Activated CD4-positive, alpha-beta T cell treated with anti-CD3 and anti-CD28 coated beads, Interleukin-2, amount 50 U/mL, for 4 hours (primary cell): ENCODE measurements at regions not wholly inside any gene's neighbourhood (a gene's known extent, or its start where the extent isn't known, plus 50 kb on each side); places are given as distances from the start of the nearest gene placed in this dataset.

Experiments used
- DNase-seq, 2 experiments: peaks; one replicate each; pipeline ENCODE4 v3.0.0-alpha.2; 2020

DNA sequence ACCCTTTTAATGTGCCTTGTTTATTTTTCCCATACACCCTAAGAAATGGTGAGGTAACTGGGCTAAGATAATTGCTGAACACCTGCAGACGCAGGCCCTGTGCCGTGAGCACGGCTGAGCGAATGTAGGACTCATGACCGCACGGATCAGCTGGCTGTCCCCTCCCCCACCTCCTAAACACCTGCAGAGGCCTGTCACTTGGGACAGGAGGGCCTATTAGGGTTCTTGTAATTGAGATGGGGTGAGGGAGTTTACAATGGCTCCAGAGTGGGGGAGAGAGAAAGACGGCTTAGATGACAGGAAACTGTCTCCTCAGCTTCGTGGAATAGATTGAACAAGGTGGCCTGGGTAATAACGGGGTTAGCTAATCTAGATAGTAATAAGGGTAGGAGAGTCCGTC, 291.7 kb upstream of the HABP2 start:
- no peak for DNase-seq

DNA sequence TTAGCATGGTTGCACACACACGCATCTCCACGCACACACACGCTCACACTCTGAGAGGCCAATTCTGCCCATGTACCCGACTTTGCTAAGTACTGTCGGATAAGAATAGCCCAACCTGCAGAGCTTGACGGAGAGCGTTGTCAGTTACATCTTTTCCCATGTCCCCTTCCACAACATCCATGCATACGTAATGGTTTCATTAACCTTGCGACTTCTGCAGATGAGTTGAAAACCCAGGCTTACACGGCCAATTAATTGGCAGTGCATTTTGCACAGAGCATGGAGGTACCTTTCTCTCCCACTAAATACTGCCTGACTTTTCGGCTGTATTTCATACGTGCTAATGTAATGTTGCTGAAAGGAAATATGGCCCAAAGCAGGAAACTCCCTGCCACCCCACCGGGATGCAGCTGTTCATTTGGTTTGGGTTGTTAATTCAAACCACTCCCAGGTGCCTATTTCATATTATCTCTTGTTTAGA, 291.2 kb upstream of the HABP2 start:
- DNase-seq, result no peak

DNA sequence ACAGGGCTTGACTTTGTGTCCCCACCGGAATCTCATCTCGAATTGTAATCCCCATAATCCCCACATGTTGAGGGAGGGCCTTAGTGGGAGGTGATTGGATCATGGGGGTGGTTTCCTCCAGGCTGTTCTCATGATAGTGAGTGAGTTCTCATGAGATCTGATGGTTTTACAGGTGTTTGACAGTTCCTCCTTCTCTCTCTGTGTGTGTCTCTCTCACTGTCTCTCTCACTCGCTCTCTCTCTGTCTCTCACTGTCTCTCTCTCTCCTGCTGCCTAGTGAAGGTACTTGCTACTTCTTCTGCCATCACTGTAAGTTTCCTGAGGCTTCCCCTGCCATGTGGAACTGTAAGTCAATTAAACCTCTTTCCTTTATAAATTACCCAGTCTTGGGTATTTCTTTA, 289.8 kb upstream of the HABP2 start:
- no peak for DNase-seq

GRCh38 chr10:113264333-113265131, 288.3 kb upstream of the HABP2 start:
- no peak for DNase-seq

- DNase-seq, result no peak
Observed at GRCh38 chr10:113266147-113266546, 286.7 kb upstream of the HABP2 start.

GRCh38 chr10:113267619-113268562, 285.0 kb upstream of the HABP2 start:
- no peak for DNase-seq

DNA sequence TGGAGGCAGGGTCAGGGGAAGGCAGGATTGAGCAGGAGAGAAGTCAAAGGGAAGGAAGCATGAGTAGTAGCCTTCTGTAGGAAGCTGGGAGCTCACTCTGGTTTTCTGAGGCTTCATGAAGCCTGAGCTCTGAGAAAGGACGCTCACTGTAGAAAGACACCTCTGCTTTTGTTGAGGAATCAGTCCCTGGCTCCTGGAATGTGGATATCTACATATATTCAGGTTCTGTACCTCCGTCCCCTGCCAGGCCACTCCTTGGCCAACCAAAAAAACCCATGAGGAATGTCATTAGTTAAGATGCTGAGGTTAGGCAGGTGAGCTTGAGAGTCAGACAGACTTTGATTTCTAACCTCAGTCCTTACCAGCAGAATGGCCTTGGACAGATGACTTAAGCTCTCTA, 283.5 kb upstream of the HABP2 start:
- DNase-seq, result no peak

DNA sequence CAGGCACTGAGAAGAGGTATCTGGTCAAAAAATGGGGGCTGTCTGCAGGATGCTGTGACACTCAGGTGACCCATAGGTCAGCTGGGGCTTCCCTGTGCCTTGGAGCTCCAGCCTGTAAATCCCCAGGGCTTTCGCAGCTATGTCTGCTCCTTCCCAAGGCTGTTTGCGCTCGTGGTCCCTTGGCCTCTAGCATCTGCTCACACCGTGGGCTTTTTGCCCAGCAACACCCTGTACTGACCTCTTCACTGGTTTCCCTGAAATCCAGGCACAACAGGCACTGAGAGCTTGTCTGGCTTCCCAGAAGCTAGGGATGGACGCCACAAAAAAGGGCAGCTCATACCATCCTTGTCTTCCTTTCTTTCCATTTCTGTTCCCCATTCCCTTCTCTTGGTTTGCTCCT, 280.3 kb upstream of the HABP2 start:
- DNase-seq, result no peak

DNA sequence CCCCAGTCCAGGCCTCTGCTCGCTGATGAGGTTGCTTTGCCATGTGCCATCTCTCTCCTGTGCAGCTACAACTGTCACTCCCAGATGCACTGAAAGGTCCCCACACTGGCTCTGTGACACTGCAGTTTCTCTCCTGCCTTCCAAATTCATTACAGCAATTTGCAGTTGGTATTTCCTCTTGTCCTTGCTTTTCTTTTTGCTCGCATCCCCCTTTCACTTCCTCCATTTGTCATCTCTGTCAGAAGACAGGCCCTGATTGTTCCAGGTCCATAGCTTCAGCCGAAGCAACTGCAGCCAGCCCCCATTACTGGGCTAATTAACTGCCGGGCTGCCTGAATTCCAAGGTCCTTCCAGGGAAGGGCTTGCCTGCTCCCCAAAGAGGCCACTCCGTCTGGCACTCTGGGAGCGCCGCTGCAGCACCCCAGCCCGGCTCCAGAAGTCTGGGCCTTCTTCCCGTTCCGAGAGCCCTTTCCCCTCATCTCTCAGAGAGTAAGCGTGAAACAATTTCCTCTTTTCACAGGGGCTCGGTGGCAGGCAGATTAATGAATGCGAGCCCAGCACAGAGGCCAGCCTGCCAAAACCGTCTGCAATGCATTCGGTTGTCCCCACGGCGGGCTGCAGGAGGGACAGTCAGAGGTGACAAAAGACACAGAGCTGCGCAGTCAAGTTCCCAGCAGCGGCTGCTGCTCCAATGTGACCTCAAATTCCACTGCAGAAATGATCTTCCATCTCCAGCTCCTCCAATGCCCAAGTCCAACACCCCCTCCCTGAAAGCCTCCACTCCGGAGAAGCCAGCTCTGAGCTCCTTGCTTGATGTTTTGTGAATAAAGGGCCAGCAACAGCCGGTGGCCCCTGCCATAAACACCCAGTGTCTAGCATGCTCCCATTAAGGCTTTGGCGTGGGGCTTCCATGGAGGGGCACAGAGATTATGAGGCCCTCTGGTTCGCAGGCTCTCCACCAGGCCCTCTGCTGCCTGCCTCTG, 279.4 kb upstream of the HABP2 start:
- DNase-seq, result no peak

DNA sequence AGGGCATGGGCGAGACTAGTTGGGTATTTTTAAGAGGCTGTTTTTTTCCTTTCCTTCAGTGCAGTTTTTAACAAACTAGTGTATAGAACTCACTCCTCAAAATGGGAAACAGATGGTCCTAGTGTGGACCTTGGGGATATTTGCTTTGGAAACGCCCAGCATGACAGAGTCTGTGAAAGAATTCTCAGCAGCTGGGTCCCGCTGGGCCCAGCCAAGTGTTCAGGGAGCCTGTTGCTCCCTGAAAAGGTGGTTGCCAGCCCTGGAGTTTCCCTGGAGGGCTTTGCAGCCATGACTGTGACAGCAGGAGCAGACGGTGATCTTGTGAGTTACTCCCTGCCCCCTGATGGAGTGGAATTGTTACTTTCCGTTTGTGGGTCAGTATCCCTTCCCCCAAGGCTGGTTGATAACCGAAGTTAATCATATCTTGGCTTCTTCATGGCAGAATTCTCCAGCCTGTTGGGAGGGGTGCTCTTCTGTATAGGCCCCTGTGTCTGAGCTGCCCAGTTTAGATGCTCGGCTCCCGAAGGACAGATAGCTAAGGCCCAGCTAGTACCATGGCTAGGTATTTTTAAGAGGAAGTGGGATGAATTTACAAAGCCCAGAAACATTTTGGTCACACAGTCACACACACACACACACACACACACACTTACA, 278.6 kb upstream of the HABP2 start:
- DNase-seq, result no peak

DNA sequence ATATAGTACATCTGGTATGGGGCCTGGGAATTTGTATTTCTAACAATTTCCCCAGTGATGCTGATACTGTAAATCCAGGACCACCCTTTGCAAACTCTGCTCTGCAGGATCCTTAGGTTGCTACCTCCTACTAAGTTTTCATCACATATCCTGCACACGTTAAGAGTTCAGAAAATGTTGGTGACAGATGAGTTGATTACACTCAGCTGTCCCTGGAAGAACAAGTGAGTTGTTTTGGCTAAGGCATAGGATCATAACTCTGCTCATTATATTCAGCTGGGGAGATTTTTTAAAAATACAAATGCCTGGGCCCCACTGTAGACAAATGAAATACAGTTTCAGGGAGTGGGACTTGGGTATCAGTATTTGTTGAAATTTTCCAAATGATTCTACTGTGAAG, 274.6 kb upstream of the HABP2 start:
- DNase-seq, result no peak

DNA sequence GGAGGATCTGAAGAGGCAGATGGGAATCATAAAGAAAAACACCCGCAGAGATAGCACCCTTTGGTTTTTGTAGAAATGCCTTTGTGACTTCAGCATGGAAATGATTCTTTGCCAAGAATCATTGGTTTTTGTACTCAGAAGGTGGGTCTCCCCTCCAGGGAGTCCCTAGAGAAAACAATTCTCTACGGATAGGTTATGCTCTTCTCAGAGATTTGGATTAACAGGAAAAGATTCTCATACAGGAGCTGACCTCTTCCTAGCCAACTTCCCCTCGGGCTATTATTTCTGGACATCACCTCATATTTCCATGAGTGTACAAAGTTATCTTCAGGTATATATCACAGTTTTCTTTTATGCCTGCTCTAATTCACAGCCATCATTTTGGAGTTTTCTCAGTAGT, 274.2 kb upstream of the HABP2 start:
- DNase-seq, result no peak

GRCh38 chr10:113279262-113279661, 273.6 kb upstream of the HABP2 start:
- no peak for DNase-seq

DNA sequence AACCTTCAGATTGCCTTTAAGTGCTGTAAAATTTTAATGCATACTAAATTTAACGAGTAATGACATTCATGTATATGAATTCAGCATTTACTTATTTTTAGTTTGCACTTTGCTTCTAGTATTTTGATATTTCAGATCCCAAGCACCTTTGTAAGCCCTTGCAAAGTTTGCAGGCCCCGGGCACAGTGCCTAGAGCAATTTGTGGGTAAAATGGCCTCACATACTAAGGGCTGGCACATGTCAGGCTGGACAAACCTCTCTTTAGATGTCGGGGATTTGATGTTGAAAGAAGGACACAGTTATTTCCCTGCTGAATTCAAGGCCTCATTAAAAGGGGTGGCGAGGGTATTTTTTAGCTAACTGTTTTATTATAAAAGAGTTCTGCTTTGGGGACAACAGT, 270.3 kb upstream of the HABP2 start:
- no peak for DNase-seq

- DNase-seq, result no peak
Observed at GRCh38 chr10:113283189-113283588, 269.7 kb upstream of the HABP2 start.

DNA sequence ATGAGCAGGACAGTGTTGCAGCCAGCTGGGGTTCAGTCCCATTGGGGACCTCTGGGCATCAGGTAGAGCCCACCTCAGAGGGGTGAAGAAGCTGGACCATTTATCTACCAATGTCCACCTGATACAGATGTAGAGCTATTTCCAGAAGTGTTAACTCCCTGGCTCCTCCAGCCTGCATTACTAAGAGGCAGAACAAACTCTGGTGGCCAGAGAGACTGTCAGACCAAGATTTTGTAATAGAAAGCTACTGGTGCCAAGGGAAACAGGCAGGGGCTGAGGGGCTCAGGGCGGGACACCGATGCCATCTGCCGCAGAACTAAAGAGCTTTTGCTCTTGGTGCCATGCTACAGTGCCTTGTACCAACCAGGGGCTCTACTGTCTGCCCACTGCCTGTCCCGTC, 268.2 kb upstream of the HABP2 start:
- DNase-seq, result no peak

DNA sequence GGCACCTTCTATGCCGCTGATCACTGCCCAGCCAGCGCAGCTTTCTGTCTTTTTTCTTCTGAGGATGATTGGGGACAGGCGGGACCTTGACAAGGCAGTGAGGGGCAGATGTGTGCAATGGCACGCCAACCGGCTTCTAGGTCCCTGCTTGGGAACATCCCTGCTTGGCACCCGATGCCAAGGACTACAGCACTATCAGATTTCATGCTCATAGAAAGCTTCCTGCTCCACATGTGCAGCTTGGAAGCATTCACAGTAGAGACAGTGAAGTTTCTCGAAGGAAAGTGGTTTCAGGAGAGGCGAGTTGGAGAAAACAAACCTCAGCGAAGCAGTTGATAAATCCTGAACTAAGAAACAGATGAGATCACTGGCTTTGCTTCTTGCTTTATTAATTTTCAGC, 267.5 kb upstream of the HABP2 start:
- DNase-seq, result no peak

DNA sequence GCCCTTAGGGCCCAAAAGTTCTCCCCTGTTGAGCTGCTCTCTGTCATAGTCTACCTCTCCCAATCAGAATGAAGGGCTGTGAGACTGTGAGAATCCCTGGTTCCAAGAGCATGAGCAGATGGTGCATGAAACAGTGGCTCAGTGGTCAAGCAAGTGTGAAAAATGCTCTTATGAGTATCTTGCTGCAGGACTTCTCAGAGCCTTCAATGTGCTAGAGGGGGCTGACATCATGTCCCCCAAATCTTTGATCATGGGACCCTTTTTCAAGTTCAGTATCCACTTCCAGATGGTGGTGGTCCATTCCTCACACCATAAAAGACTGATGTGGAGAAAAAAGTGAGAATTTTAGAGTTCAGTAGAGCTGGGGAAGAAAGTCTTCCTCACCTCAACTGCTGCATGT, 265.3 kb upstream of the HABP2 start:
- no peak for DNase-seq

GRCh38 chr10:113290137-113290536, 262.7 kb upstream of the HABP2 start:
- DNase-seq, result no peak

- no peak for DNase-seq
Observed at GRCh38 chr10:113291413-113291812, 261.4 kb upstream of the HABP2 start.

DNA sequence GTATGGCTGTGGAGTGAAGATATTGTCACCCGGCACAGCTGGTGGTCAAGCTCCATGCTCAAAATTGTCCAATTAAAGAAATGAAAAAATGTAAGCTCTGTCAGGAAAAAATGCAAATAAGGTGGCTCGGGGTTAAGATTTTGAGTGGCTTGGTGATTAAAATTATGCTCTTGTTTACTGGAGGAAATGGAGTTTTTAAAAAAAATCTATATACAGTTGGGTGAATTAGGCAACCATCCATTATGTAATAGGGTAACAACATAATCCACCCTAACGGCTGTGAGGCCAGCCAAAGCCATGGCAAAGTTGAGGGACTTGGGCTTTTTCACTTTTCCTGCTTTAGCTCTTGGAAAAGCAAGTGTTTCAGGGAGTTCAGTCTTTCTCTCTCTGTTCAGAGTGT, 260.8 kb upstream of the HABP2 start:
- DNase-seq, result no peak

- DNase-seq, result no peak
Observed at GRCh38 chr10:113292743-113293142, 260.1 kb upstream of the HABP2 start.
